Stimulated activated CD8-positive, alpha-beta memory T cell treated with anti-CD3 and anti-CD28 coated beads, Interleukin-15, amount 100 ng/mL, for 4 hours (primary cell): ENCODE measurements at regions not wholly inside any gene's neighbourhood (a gene's known extent, or its start where the extent isn't known, plus 50 kb on each side); places are given as distances from the start of the nearest gene placed in this dataset.

Source experiments
- DNase-seq, 2 donors: peaks; one replicate each; pipeline ENCODE4 v3.0.0-alpha.2; 2020; ENCODE audit warnings: low read depth in 2 of 2

DNA sequence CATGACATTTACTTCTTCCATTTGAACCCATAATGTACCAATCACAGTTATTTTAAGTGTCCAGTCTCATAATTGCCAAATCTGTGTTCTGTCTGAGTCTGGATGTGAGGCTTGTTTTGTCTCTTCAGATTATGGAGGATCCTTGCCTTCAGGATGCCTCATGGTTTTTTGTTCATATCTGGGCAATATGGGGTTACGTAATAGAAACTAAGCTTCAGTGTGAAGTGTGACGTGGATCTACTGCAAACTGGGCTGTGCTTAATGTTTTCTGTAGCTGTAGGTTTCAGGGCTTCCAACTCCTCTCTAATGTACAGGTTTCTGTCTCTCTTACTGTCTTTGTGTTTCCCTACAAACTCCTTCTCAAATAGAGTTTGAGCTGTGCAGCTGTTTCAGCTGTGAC, 223.7 kb upstream of the ADARB2 start:
- DNase-seq = no peak

DNA sequence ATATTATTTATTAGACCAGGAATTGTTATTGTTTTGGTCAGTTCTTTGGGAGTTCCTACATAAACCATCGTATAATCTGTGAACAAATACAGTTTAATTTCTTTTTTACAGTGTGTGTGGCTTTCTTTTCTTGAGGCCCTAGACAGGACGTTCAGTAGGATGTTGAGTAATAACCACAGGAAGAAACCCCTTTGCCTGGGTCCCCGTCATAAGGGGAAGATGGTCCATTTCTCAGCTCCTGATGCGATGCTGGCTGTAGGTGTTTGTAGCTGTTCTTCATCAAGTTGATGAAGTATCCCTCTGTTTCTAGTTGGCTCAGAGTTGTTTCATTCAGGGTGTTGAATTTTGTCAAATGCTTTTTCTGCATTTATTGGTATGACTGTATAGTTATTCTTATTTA, 219.7 kb upstream of the ADARB2 start:
- no peak for DNase-seq

DNA sequence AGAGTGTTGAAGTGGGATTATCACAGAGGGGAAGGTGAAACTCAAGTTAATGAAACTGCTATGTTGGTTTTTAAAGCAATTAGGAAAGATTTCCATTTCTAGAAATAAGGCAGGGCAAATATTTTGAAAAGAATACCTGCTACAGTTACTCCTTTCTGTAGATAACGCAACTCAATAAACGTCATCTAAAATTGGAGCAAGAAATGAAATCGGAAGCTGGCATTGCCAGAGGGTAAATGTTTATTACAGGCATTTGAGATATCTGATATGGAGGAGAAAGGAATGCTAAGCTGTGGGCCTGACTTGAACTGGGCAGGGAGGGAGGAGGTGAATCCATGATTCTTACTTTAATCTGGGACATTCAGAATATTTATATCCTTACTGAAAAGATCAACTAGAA, 217.0 kb upstream of the ADARB2 start:
- no peak for DNase-seq

DNA sequence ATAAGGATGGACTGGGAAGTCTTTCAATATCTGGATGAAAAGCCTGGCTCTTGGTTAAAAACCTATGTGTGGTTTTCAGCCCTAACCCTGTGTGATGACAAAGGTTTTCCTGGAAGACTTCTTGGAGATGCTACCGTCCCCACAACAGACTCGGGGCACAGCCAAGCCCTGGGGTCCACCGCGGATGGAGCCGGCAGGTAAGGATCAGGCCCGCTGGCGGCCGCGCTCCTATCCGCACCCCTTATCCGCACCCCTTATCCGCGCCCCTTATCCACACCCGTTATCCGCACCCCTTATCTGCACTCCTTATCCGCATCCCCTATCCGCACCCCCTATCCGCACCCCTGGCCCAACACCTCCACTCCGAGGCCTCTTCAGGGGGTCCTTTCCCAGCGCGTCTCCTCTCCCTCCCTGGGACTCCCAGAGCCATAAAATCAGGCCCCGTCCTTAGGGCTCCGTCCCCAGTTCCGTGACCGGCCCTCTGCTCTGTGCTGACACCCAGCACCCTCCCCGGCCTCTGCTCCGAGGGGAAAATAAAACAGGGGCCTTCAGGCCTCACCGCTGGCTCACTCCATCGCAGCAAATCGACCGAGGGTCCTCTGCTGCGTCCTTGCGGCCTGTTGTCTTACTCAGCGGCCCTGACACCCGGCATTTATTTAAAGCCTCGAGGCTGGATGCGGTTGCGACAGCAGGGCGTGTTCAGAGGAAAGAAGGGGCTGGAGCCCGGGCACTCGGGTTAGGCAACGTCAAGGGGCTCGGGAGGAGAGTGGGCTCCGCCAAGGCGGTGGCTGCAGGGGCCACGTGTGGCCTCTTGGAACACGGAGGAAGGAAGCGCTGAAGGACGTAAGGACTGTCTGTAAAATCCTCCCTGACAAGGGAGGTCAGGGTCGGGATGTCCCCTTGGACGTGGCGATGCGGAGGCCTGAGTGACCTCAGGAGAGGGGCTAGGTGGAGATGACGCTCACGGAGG, 215.1 kb upstream of the ADARB2 start:
- DNase-seq = no peak

DNA sequence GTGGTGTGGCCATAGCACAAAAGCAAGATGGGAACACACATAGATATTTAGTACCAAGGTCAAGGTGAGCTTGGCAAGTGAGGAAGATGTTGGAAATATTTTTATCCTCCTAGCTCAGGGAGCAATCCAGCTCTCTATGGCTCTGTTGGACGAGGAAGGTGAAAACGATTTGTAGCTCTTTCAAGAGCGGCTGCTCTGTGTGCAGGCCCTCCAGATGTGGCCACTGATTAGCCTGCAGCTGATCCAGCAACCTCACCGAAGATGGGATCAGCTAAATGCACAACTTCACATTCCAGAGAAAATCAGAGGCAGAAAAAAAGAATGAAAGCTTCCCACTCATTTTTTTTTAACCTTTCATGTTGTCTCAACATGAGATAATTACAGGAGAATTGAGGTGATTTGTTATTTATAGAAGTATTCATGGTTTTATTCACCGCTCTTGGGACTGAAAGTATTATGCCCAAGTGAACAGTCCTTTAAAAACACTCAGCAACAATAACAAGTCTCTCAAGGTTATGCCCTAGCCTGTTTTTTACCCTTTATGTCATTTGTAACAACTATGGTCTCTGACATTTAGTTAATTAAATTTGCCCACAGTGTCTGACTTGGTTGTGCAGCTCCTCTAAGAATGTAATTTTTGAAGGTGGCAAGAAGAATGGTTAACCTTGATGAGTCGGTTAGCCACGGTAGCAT, 213.6 kb upstream of the ADARB2 start:
- DNase-seq = no peak

DNA sequence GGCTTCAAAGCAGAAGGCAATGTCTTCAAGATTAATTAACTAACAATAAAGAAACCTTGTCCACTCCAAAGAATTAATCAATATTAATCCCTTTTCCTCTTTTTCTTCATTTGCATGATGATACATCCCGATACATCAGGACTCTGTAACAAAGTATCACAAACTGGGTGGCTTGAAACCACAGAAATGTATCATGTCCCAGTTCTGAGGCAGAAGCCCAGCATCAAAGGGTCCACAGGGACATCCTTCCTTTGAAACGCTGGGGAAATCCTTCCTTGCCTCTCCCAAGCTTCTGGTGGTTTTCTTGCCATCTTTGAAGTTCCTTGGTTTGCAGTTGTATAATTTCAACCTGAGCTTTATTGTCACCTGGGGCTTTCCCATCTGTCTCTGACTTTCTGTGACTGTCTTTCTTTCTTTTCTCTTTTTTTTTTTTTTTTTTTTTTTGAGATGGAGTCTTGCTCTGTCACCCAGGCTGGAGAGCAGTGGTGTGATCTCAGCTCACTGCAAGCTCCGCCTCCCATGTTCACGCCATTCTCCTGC, 210.2 kb upstream of the ADARB2 start:
- DNase-seq = no peak

DNA sequence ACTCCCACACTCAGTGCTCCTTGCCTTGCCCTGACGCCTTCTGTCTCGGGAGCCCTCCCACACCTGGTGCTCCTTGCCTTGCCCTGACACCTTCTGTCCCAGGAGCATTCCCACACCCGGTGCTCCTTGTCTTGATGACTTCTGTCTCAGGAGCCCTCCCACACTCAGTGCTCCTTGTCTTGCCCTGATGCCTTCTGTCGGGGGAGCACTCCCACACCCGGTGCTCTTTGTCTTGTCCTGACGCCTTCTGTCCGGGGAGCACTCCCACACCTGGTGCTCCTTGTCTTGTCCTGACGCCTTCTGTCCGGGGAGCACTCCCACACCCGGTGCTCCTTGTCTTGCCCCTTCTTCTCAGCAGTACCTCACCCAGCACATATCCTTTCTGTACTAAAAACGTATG, 207.2 kb upstream of the ADARB2 start:
- no peak for DNase-seq

DNA sequence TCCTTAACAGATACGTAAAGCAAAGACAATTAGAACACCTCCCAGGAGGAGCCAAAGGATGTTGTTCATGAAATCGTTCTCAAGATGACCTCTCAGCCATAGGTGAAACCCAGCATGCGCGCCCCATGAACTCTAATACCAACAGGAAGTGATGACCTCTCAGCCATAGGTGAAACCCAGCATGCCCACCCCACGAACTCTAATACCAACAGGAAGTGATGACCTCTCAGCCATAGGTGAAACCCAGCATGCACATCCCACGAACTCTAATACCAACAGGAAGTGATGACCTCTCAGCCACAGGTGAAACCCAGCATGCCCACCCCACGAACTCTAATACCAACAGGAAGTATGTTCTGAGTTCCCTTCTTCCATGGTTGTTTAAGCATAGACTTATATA, 205.2 kb upstream of the ADARB2 start:
- DNase-seq = no peak

DNA sequence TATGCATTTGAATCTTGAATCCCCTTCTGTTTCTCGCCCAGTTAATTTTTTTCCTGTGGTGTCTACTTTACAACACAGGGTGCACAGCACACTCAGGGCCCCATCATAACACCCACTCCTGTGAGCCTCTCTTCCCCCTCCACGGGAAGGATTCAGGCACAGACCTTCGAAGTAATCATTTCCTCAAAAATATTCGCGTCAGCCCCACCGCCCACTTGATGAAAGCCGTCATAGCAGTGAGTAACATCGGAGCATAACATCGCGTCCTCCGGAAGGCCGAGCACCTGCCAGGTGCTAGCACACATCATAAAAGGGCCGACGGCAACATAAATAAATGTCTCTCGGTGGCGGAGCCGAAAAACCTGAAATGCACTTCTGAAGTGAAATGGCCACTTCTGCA, 201.7 kb upstream of the ADARB2 start:
- DNase-seq = peak; percentile 13 to 71

DNA sequence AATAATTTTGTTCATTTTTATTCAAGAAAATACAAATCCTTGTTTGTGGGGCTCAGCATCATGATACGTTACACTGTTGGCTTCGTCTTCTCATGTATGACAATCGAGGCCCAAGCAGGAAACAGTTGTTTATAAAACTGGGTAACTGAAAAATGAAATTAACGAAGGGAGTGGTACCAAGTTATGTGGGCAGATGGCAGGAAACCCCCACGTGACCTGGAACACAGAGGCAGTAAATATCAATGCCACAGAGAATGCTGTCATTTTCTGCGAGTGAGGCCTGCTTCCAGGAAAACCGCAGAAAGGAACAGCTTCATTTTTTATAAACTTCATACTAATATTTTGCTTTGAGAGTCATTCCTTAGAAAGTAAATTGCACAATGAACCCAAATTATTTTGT, 201.0 kb upstream of the ADARB2 start:
- peak in 1 of 2 donors; percentile 53 for DNase-seq

DNA sequence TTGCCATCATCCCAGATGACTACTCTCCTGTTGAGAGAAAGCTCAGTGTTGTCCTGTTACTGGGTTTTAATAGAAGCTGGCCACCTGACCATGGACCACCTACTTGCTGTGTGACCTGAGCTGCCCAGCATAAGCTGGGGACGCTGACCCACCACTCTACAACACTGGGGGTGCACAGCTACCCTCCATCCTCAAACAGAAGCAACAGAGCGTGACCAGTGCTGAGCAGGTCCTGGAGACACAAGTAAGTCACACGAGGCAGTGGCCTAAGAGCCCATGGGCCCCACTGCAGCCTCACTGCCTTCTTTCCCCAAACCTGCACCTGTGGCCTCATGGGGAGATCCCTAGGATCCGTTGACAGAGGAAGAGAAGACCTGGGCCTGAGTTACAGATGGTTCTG, 198.6 kb upstream of the ADARB2 start:
- DNase-seq = no peak

DNA sequence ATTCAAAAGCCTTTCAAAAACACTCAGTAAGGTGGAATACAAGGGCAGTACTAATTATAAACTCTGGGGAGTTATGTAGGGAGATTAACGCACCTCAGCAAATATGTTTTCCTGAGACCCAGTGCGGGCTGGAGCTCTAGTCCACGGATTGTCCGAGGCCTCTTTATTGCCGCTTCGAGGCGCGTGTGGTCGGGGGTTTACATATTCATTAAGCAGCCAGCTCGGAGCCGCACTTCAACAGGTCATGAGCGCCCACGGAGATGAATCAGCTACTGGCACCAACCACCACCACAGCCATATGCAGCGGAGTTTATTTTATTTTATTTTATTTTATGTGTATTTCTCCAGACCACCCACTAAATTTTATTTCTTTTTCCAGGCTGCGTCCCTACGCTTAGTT, 195.9 kb upstream of the ADARB2 start:
- DNase-seq = no peak

DNA sequence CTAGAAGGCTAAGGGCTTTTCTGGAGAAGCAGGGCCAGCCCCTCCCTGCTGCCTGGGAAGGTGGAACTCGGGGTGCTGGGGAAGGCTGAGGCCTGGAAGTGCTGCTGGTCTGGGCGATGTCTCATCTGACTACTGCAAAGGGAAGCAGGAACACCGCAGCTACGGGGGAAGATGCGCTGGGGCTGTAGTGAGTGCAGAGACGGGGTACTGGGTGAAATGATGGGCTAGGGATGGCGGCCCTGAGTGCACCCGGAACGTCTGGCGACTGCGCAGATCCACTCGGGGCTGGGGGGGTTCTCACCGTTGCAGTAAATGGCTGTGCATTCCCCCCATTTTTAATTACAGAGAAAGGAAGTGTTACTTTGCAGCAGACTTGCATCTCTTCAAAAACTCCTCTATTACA, 195.4 kb upstream of the ADARB2 start:
- no peak for DNase-seq

DNA sequence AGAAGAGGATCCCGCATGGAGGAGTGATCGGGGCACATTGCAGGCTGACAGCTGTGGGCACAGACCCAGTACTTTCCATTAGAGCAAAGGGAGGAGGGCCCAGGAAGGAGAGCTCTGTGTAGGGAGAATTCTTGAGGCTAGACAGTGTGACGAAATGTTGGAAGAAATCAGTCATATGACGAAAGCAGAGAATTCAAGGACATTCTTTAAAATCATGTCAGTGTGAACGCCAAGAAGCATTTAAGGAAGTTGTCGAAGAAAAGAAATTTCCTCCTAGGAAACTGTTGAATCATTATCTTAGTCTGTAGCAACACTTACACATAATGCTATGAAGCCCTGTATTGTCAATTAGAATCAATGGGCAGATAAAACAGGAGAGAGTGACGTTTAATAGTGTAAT, 191.3 kb upstream of the ADARB2 start:
- DNase-seq = no peak

DNA sequence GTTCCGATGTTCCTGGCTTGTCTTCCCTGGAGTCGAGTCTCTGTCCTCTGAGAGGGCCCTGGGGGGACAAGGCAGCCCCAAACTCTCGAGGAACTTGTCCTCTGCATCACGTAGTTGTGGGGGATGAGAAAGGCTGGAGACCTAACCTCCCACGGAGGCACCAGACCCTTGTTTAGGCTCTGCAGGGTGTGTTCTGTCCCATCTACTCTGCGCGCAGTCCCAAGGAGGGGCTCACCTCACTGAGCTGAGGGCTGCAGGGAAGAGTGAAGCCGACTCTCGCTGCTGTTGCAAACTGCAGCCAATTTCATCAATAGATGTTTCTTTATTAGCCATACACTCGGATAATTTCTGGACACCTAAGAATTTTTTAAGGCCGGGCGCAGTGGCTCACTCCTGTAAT, 186.7 kb upstream of the ADARB2 start:
- no peak for DNase-seq

DNA sequence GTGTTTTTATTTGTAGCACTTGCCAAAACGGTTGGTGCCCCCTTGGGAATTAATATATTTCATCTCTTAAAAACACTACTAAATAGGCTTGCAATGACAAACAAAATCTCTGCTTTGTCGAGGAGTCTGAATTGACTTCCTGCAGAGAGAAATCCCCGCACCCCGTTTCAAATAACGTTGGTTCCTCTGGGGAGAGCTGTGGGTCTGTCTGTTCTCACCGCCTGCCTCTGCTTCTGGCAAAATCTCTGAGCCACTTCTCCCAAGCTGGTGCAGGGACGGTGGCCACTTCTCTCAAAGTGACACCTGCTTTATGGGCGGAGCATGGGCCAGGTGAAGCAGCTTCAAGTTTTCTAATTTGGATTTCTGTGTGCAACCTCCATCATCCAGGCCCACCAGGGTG, 186.3 kb upstream of the ADARB2 start:
- no peak for DNase-seq

DNA sequence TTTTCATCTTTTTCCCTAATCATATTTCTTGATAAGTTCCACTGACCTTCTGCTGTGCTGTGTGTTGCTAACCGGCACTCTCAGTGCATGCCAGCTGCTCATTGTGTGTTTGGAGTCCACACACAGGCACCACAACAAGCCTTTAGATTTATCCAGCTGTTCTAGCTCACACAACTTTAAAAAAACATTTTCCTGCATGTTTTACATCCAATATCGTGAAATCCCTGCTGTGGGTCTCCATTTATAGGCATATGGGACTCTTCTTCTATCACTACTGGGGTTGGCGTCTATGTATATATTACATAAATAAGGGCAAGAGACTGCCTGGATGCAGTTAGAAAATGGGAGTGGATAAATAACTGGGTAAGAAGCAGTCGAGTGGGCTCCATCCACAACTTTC, 183.6 kb upstream of the ADARB2 start:
- DNase-seq = no peak

DNA sequence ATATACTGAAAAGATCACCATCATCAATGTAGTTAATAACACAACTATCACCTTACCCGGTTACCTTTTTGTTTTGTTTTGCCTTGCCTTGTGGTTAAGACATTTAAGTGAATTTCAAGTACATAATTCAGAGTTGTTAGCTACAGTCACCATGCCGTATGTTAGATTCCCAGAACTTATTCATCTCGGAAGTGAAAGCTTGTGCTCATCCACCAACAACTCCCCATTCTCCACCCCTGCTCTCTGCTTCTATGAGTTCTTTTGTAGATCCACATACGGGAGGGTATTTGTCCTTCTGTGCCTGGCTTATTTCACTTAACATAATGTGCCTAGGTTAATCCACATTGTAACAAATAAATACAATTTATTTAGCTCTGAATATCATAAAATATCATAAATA, 182.8 kb upstream of the ADARB2 start:
- DNase-seq = no peak

DNA sequence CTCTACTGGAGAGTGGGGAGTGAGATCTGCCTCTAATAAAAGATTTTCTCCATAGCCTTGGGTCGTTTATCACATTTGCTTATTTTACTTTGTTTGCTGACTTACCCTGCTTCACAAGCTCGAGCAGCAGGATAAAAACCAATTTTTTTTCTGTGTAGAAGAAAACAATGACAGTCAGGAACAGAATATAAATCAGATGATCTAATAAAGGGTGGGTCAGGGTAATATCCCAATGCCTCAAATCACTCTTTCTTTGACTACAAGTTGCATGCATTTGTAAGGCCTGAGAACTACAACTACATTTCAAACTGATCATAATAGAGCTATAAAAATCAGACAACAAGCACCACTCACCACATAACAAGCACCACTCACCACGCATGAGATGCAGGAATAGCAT, 174.4 kb upstream of the ADARB2 start:
- DNase-seq = no peak

DNA sequence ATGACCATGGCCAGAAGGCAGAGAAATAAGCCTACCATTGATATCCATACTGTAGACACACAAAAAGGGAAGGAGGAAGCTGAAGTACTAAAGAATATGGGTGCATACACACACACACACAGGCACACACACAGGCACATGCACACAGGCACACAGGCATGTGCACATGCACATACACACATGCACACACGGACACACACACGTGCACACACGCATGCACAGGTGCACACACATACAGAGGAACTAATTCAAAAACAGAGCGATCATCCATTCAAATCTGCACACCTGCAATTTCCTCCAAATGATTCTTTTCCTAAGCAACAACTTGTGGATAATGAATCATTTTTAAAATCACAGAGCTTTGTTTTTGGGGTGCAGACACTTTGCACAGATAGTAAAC, 166.7 kb upstream of the ADARB2 start:
- no peak for DNase-seq

DNA sequence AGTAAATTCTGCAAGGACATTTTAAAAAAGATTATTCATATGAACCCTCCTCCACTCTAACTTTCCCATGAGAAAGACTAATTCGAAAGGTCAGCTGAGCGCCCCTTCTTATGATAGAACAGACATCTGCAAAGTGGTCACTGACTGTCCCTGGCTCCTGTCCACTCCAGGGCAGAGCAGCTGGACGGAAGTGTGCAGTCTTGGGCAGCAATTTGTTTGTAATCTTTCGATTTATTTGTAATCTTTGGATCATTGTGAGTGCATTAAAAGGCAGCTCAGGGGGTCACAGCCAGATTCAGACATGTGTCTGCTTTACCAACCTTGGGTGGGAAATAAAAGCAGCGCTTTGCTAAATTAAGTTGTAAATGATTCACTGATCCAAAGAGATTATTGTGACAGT, 158.8 kb upstream of the ADARB2 start:
- DNase-seq = no peak

DNA sequence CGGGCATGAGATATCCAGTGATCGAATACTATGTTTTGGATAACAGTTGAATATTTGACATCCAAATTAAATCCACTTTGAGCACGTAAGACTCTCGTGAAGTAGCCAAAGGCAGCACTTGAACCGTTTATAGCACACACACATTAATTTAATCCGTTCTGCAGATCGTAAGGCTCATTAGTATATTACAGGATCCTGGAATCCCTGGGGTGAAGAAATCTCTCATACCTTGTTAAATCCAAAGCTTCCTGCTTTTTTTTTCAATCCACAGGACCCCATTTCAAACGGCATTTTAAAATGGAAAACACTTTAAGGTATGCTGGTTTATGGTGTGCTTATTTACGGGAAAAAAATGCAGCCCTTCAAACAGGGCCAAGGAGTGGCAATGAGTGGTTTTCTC, 158.4 kb upstream of the ADARB2 start:
- no peak for DNase-seq

DNA sequence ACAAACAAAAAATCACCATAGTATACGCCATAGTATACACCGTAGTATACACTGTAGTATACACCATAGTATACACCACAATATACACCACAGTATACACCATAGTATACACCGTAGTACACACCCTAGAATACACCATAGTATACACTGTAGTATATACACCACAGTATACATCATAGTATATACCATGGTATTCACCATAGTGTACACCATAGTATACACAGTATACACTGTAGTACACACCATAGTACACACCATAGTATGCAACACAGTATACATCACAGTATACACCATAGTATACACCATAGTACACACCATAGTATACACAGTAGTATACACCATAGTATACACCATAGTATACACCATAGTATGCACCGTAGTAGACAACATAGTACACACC, 157.6 kb upstream of the ADARB2 start:
- no peak for DNase-seq
